NCI-H524 treated with DMSO at 0.1 percent for 48 hours (cell line): ENCODE measurements at regions not wholly inside any gene's neighbourhood (a gene's known extent, or its start where the extent isn't known, plus 50 kb on each side); places are given as distances from the start of the nearest gene placed in this dataset.
A peak's percentile ranks its signal among the peaks of the same experiment; 100 is the strongest.

Experiments
- DNase-seq: peaks from one replicate; lab custom pipeline; 2025; lab: John Stamatoyannopoulos, UW

- no peak for DNase-seq
Observed at GRCh38 chr5:61910771-61911170, 395.2 kb upstream of the KIF2A start.

GRCh38 chr5:61912559-61912958, 393.4 kb upstream of the KIF2A start:
- DNase-seq = no peak

GRCh38 chr5:61915646-61916045, 390.4 kb upstream of the KIF2A start:
- no peak for DNase-seq

GRCh38 chr5:61916621-61917620, 389.1 kb upstream of the KIF2A start:
- DNase-seq = peak; percentile 92

- DNase-seq = no peak
Observed at GRCh38 chr5:61918611-61919010, 387.4 kb upstream of the KIF2A start.

GRCh38 chr5:61919920-61920319, 386.1 kb upstream of the KIF2A start:
- peak; percentile 73 for DNase-seq

- no peak for DNase-seq
Observed at GRCh38 chr5:61924251-61924650, 381.8 kb upstream of the KIF2A start.

- DNase-seq = no peak
Observed at GRCh38 chr5:61926911-61927310, 379.1 kb upstream of the KIF2A start.

- no peak for DNase-seq
Observed at GRCh38 chr5:61931236-61931635, 374.8 kb upstream of the KIF2A start.

GRCh38 chr5:61933787-61934626, 372.0 kb upstream of the KIF2A start:
- DNase-seq = no peak

- DNase-seq = no peak
Observed at GRCh38 chr5:61941637-61942036, 364.4 kb upstream of the KIF2A start.

GRCh38 chr5:61942462-61943049, 363.4 kb upstream of the KIF2A start:
- no peak for DNase-seq

- DNase-seq = no peak
Observed at GRCh38 chr5:61943713-61944112, 362.3 kb upstream of the KIF2A start.

- no peak for DNase-seq
Observed at GRCh38 chr5:61948151-61948550, 357.9 kb upstream of the KIF2A start.

GRCh38 chr5:61949054-61949678, 356.8 kb upstream of the KIF2A start:
- DNase-seq = no peak

GRCh38 chr5:61949679-61950435, 356.1 kb upstream of the KIF2A start:
- no peak for DNase-seq

- DNase-seq = no peak
Observed at GRCh38 chr5:61951295-61951694, 354.7 kb upstream of the KIF2A start.

- DNase-seq = no peak
Observed at GRCh38 chr5:61953913-61954312, 352.1 kb upstream of the KIF2A start.

- no peak for DNase-seq
Observed at GRCh38 chr5:61964201-61964600, 341.8 kb upstream of the KIF2A start.

- no peak for DNase-seq
Observed at GRCh38 chr5:61965069-61965468, 340.9 kb upstream of the KIF2A start.

- DNase-seq = no peak
Observed at GRCh38 chr5:61965490-61965889, 340.5 kb upstream of the KIF2A start.
